HEK293T (cell line): ENCODE measurements at regions not wholly inside any gene's neighbourhood (a gene's known extent, or its start where the extent isn't known, plus 50 kb on each side); places are given as distances from the start of the nearest gene placed in this dataset.

Source experiments
- ARNT ChIP-seq: fragments of 450-650 bp; IDR thresholded peaks from 2 replicates; pipeline ENCODE4 v1.6.1; 2017; ENCODE audit warnings: mild to moderate bottlenecking
- BHLHE40 ChIP-seq: fragments of 450-650 bp; IDR thresholded peaks from 2 replicates; pipeline ENCODE4 v1.6.1; 2016; ENCODE audit warnings: mild to moderate bottlenecking, moderate library complexity, borderline replicate concordance
- ELF4 ChIP-seq: fragments of 450-650 bp; IDR thresholded peaks from 2 replicates; pipeline ENCODE4 v1.6.1; 2017; ENCODE audit warnings: antibody characterized with exemption
- NFRKB ChIP-seq: fragments of 450-650 bp; IDR thresholded peaks from 2 replicates; pipeline ENCODE4 v1.6.1; 2016; ENCODE audit warnings: mild to moderate bottlenecking, moderate library complexity
- SUZ12 ChIP-seq: fragments of 450-650 bp; IDR thresholded peaks from 2 replicates; pipeline ENCODE4 v1.6.1; 2016; ENCODE audit warnings: mild to moderate bottlenecking
- ZNF384 ChIP-seq: fragments of 450-650 bp; IDR thresholded peaks from 2 replicates; pipeline ENCODE4 v1.6.1; 2016

GRCh38 chr9:109627042-109627441, 128.9 kb upstream of the PTPN3 start:
- TF ChIP-seq BHLHE40 (no peak), ELF4 (no peak), ZNF384 (no peak), SUZ12 (no peak), ARNT (no peak), NFRKB (no peak)
